ENCODE measurements at regions not wholly inside any gene's neighbourhood (a gene's known extent, or its start where the extent isn't known, plus 50 kb on each side); places are given as distances from the start of the nearest gene placed in this dataset.

DNA sequence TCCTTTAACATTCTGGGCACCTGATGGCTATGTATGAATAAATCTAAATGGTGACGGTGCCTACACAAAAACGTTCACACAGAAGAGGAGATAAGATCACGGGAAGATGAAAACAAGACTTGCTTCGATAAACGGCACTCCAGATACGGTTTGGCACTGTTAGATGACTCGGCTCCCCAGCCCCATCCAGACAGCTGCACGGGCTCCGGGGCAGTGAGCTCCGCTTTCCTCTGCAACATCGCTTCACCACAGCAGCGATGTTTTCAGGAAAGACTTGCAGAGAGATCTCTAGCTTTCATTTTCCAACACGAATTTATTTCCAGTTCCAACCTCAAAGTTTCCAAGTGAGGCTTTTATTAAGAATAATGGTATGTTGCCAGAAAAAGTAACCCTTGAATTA, 132.1 kb downstream of the KLF6 start:
- Histone ChIP-seq H3F3A (replicated peaks; ENCODE audit: insufficient read depth) (peaks cover 11% of the 10 kb centered on the region), H3K9me2 (no peaks in the 10 kb centered on the region), H3K4me3 (ENCODE audit: low read depth in 2 of 2, low read length in 1 of 2) (peak overlapping the region; percentile 36 to 37; a peak in 3 of 4 replicates), H3K9ac (peak overlapping the region; percentile 52; the same call in 1 of the 2 replicates), H3K27ac (ENCODE audit: low read depth in 2 of 2, low read length in 1 of 2) (peak overlapping the region in 1 of 2 experiments; percentile 43; a peak in 1 of 4 replicates), H3K79me2 (ENCODE audit: insufficient read depth) (no peaks in the 10 kb centered on the region), H3K9me3 (no peaks in the 10 kb centered on the region), H4K20me1 (ENCODE audit: insufficient read depth) (no peaks in the 10 kb centered on the region), H3K4me2 (peak overlapping the region; percentile 83), H3K4me1 (ENCODE audit: control insufficient read depth in 1 of 2, insufficient read depth in 2 of 2, low read depth in 1 of 2, low read length in 1 of 2) (peaks cover 0 to 9% of the 10 kb centered on the region in 2 experiments; a peak in 2 of 4 replicates), H3K27me3 (ENCODE audit: insufficient read depth) (no peaks in the 10 kb centered on the region), H3K36me3 (replicated peaks in 1 of 2; ENCODE audit: control insufficient read depth in 1 of 2, insufficient read depth in 2 of 2, low read length in 1 of 2) (no peaks in the 10 kb centered on the region), H2AFZ (ENCODE audit: low read depth) (peak overlapping the region; percentile 82; the same call in 1 of the 2 replicates)
- TF ChIP-seq JUND (IDR thresholded peaks at IDR 0.05) (no peak), RAD21 (IDR thresholded peaks at IDR 0.05; ENCODE audit: low read length) (0 out of 2 replicates have a peak, but pooled peaks have one; percentile 16), GATA2 (CRISPR knock-in tag; IDR thresholded peaks at IDR 0.05) (peak; percentile 45; the same call in 1 of the 2 replicates), FOXJ3 (CRISPR knock-in tag; IDR thresholded peaks at IDR 0.05) (no peak)
- TF ChIP-seq, protein P1, sequence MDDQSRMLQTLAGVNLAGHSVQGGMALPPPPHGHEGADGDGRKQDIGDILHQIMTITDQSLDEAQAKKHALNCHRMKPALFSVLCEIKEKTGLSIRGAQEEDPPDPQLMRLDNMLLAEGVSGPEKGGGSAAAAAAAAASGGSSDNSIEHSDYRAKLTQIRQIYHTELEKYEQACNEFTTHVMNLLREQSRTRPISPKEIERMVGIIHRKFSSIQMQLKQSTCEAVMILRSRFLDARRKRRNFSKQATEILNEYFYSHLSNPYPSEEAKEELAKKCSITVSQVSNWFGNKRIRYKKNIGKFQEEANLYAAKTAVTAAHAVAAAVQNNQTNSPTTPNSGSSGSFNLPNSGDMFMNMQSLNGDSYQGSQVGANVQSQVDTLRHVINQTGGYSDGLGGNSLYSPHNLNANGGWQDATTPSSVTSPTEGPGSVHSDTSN (IDR thresholded peaks at IDR 0.05) = 0 out of 2 replicates have a peak, but pooled peaks have one; percentile 9
- DNase-seq = peak; percentile 64
- CTCF ChIA-PET = interaction anchor here (1.7 kb wide), 1 partner anchor 19 kb away, joined by 5 read pairs; no protein-coding TSS in a partner anchor
- WGBS (ENCODE audit: low lambda C conversion rate) = 21% methylated on average over 13 of the region's 13 CpGs
- POLR2A ChIA-PET = no interaction called here

DNA sequence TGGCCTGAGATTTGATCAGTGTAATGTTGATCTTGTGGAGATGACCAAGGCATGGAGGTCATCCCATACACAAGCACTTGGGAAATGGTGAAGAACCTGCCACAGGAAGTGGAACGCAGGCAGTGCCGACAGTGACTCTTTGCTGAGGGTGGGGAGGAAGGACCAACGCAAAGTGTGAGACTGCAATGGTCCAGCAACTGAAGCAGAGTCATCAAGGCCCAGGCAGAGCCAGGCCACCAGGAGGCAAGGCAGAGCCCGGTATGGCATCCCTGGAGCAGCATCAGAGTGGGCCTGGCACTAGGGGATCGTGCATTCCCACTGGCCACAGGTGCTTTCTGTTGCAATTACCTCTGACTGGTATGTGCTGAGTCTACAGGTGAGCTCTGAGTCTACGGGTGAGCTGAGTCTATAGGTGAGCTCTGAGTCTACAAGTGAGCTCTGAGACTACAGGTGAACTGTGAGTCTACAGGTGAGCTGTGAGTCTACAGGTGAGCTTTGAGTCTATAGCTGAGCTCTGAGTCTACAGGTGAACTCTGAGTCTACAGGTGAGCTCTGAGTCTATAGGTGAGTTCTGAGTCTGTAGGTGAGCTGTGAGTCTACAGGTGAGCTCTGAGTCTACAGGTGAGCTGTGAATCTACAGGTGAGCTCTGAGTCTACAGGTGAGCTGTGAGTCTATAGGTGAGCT, 132.9 kb downstream of the KLF6 start:
- WGBS (ENCODE audit: low lambda C conversion rate) = 97% methylated on average over 4 of the region's 6 CpGs
- no peak overlapping the region for H3K27ac ChIP-seq (ENCODE audit: low read depth in 2 of 2, low read length in 1 of 2)
- no peaks in the 10 kb centered on the region for H3K9me2 ChIP-seq
- peaks cover 0 to 9% of the 10 kb centered on the region in 2 experiments; a peak in 2 of 4 replicates for H3K4me1 ChIP-seq (ENCODE audit: control insufficient read depth in 1 of 2, insufficient read depth in 2 of 2, low read depth in 1 of 2, low read length in 1 of 2)
- H4K20me1 ChIP-seq (ENCODE audit: insufficient read depth) = no peaks in the 10 kb centered on the region
- no peak overlapping the region for H2AFZ ChIP-seq (ENCODE audit: low read depth)
- ChIA-PET POLR2A (no interaction called here), CTCF (no interaction called here)
- DNase-seq = no peak
- no peaks in the 10 kb centered on the region for H3K36me3 ChIP-seq (replicated peaks in 1 of 2; ENCODE audit: control insufficient read depth in 1 of 2, insufficient read depth in 2 of 2, low read length in 1 of 2)
- H3K27me3 ChIP-seq (ENCODE audit: insufficient read depth) = no peaks in the 10 kb centered on the region
- H3K4me2 ChIP-seq = no peak overlapping the region
- no peaks in the 10 kb centered on the region for H3K79me2 ChIP-seq (ENCODE audit: insufficient read depth)
- TF ChIP-seq RCOR1 (IDR thresholded peaks at IDR 0.05; ENCODE audit: low read length) (no peak), MEF2A (IDR thresholded peaks at IDR 0.05; ENCODE audit: borderline replicate concordance, low read depth) (no peak), FOXM1 (IDR thresholded peaks at IDR 0.05; ENCODE audit: low read depth) (no peak), NFIC (IDR thresholded peaks at IDR 0.05; ENCODE audit: borderline replicate concordance) (no peak), RAD21 (IDR thresholded peaks at IDR 0.05; ENCODE audit: low read length) (no peak), SMC3 (IDR thresholded peaks at IDR 0.05; ENCODE audit: low read depth, low read length) (no peak), CHD2 (IDR thresholded peaks at IDR 0.05; ENCODE audit: low read length, partially characterized antibody) (no peak), YY1 (IDR thresholded peaks at IDR 0.05; ENCODE audit: low read depth) (no peak), TCF12 (IDR thresholded peaks at IDR 0.05) (no peak)
- TF ChIP-seq, protein P2, sequence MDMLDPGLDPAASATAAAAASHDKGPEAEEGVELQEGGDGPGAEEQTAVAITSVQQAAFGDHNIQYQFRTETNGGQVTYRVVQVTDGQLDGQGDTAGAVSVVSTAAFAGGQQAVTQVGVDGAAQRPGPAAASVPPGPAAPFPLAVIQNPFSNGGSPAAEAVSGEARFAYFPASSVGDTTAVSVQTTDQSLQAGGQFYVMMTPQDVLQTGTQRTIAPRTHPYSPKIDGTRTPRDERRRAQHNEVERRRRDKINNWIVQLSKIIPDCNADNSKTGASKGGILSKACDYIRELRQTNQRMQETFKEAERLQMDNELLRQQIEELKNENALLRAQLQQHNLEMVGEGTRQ (IDR thresholded peaks at IDR 0.05; ENCODE audit: borderline replicate concordance, low read depth, low read length) = no peak
- TF ChIP-seq, protein P1 (IDR thresholded peaks at IDR 0.05) = no peak
- TF ChIP-seq, protein P3, sequence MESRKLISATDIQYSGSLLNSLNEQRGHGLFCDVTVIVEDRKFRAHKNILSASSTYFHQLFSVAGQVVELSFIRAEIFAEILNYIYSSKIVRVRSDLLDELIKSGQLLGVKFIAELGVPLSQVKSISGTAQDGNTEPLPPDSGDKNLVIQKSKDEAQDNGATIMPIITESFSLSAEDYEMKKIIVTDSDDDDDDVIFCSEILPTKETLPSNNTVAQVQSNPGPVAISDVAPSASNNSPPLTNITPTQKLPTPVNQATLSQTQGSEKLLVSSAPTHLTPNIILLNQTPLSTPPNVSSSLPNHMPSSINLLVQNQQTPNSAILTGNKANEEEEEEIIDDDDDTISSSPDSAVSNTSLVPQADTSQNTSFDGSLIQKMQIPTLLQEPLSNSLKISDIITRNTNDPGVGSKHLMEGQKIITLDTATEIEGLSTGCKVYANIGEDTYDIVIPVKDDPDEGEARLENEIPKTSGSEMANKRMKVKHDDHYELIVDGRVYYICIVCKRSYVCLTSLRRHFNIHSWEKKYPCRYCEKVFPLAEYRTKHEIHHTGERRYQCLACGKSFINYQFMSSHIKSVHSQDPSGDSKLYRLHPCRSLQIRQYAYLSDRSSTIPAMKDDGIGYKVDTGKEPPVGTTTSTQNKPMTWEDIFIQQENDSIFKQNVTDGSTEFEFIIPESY (IDR thresholded peaks at IDR 0.05; ENCODE audit: borderline replicate concordance, low read depth) = no peak
- TF ChIP-seq, protein P4, sequence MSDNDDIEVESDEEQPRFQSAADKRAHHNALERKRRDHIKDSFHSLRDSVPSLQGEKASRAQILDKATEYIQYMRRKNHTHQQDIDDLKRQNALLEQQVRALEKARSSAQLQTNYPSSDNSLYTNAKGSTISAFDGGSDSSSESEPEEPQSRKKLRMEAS (IDR thresholded peaks at IDR 0.05; ENCODE audit: low read depth) = no peak
- peaks cover 11% of the 10 kb centered on the region for H3F3A ChIP-seq (replicated peaks; ENCODE audit: insufficient read depth)
- H3K9me3 ChIP-seq = no peaks in the 10 kb centered on the region
- H3K9ac ChIP-seq = no peak overlapping the region
- H3K4me3 ChIP-seq (ENCODE audit: low read depth in 2 of 2, low read length in 1 of 2) = no peak overlapping the region

All from SK-N-SH (cell line).